ENCODE measurements at regions not wholly inside any gene's neighbourhood (a gene's known extent, or its start where the extent isn't known, plus 50 kb on each side); places are given as distances from the start of the nearest gene placed in this dataset.
"Not testable (repeated sequence)": the region's sequence is repeated elsewhere in the genome, so short reads cannot be mapped to it uniquely, and the experiment has no call there.

DNA sequence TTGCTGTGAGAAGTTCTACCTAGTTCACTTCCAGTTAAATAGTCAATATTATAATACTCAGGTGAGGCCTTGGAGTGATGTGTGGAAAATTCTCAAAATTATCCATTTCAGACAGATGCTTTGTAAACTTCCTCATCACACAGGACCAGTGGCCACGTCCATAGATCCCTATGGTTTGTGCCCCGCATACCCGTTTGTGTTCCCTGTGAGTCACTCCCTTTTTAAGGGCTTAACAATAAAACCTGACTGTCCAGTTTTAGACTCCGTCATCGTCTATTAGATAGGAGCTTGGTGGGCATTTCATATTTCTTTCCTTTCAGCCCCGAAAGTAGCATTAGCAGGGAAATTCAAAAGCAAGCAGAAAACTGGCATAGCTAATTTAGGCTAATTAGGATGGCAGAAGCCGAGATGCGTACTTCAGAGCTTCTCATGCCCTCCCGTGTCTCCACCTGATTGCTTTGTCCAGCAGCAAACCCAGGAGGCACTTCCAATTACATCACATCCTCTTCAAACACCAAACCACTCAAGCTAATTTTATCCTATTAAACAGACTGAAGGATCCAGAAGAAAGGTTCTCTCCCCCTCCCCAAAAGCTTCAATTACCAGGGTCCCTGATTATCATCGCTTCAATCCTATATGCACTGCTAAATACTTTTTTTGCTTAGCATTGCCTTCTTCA lies 186.6 kb upstream of the OTX2 start:
- DNase-seq (ENCODE audit: low read depth in 2 of 3, low spot score in 1 of 3): no peak

DNA sequence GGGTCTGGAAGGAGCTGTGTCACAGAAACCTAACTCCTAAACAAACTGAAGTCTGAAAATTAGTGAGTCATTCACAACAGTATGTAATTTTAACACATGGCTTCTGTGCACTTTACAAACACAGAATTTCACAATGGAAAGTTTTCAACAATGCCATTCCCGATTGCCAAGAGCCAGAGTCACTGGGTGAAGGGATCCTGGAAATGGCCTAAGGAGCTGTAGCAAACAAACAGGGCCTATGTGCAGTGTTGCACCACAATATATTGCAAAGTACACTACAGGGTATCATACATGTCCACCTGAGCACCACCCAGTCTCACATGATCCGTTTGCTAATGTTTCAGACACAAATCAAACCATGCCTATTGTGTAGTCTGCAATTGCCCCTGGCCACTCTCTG lies 184.7 kb upstream of the OTX2 start:
- no peak for DNase-seq (ENCODE audit: low read depth in 2 of 3, low spot score in 1 of 3)

- DNase-seq (ENCODE audit: low read depth in 2 of 3, low spot score in 1 of 3): no peak
Observed at GRCh38 chr14:56992332-56992820, 182.1 kb upstream of the OTX2 start.

DNA sequence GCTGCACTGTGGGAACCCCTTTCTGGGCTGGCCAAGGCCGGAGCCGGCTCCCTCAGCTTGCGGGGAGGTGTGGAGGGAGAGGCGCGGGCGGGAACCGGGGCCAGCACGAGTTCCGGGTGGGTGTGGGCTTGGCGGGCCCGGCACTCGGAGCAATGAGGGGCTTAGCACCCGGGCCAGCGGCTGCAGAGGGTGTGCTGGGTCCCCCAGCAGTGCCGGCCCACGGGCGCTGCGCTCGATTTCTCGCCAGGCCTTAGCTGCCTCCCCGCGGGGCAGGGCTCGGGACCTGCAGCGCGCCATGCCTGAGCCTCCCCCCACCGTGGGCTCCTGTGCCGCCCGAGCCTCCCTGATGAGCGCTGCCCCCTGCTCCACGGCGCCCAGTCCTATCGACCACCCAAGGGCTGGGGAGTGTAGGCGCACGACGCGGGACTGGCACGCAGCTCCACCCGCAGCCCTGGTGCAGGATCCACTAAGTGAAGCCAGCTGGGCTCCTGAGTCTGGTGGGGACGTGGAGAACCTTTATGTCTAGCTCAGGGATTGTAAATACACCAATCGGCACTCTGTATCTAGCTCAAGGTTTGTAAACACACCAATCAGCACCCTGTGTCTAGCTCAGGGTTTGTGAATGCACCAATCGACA lies 180.8 kb upstream of the OTX2 start:
- DNase-seq (ENCODE audit: low read depth in 2 of 3, low spot score in 1 of 3): not testable (repeated sequence)

- no peak for DNase-seq (ENCODE audit: low read depth in 2 of 3, low spot score in 1 of 3)
Observed at GRCh38 chr14:56989359-56989758, 179.1 kb upstream of the OTX2 start.

DNA sequence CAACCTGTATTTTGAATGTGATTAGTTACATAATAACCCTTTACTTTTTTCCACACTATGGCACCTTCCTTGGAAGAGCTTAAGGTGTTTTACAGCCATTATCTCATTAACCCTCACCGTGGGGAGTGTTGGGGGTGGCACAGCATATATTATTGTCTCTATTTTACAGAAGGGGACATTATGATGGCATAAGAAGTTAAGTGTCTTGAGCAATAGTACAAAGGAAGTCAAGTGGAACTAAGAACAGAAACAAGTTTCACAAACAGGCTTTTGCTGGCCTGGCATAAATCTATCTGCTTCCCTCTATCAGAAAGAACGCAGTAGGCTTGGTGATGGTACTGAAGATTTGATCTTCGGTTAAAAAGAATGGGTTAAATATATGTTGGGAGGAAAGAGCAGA lies 169.7 kb upstream of the OTX2 start:
- no peak for DNase-seq (ENCODE audit: low read depth in 2 of 3, low spot score in 1 of 3)

GRCh38 chr14:56976211-56976610 lies 165.9 kb upstream of the OTX2 start:
- no peak for DNase-seq (ENCODE audit: low read depth in 2 of 3, low spot score in 1 of 3)

- no peak for DNase-seq (ENCODE audit: low read depth in 2 of 3, low spot score in 1 of 3)
Observed at GRCh38 chr14:56975521-56975920, 165.2 kb upstream of the OTX2 start.

DNA sequence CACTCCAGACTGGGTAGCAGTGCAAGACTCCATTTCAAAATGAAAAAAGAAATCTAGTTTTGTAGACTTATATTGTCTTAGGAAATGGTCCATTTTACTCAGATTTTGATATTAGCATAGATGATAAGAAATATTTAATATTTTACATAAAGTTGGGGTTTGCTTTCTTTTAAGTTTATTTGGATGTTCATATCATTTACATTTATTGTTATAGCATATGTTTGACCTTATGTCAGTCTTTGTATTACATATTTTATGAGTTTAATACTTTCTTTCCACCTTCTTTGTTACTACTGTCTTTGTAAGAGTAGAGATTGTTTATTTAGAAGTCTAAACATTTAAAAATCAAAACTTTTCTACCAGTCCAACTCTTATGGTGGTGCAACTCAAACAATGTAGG lies 162.7 kb upstream of the OTX2 start:
- no peak for DNase-seq (ENCODE audit: low read depth in 2 of 3, low spot score in 1 of 3)

DNA sequence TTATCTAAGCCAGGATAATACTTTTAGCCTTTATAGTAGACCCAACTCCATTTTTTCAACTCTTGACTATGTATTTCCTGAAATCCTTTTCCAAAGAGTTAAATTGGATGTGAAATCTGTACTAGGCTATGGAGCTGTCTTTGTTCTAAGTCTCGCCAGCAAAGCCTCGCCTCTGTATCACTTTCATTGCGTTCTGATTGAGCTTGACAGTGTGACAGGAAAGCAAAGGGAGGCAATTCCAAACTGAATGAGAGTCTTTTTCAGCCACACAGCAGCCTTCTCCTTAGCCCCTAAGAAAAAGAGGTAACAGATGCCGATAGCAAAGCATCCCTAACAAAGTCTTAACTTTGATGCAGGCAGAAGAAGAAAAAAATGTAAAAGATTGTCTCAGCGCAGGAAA lies 154.6 kb upstream of the OTX2 start:
- DNase-seq (ENCODE audit: low read depth in 2 of 3, low spot score in 1 of 3): no peak

DNA sequence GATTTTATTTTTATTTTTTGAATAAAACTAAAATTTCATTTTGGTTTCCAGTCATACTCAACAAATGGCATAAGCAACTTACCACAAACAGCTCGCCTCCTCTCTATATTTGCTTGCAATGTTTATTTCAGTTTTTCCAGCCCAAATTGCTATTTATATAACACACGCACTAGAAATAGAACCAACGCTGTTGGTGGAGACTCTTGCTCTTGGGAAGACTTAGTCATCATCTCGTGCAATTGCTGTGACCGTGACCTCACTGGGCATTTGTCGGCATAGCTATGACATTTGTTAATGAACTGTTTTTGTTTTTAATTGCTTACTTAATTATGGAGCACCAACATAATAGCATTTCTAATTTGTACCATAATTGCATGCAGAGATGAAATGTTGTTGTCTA lies 153.1 kb upstream of the OTX2 start:
- DNase-seq (ENCODE audit: low read depth in 2 of 3, low spot score in 1 of 3): no peak

DNA sequence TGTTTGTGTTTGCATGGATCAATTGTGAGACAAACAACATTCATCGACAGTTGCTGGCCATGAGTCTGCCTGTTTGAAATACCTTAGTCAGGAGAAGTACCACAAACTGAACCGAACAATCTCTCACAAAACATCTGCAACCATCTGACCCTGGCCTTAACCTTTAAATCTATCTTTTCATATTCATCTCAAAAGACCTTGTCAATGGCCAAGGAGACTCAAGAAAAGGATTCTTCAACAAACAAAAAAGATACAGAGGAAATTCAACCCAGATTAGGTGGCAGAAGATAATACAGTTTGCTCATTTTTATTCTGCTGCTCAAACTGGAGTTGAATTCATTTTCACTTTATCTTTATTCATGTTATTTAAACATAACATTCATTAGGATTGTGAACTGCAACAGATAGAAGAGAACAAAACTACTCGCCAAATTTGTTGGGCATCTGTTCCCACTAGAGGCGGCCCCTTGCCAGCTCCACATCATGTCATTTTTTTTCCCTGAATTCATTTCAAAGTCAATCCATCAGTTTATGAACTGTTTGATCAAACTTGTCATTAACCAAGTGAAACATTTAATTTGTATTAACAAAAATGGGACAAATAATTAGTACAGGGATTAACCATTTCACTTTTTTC lies 152.3 kb upstream of the OTX2 start:
- no peak for DNase-seq (ENCODE audit: low read depth in 2 of 3, low spot score in 1 of 3)

GRCh38 chr14:56959869-56960268 lies 149.6 kb upstream of the OTX2 start:
- DNase-seq (ENCODE audit: low read depth in 2 of 3, low spot score in 1 of 3): no peak

- DNase-seq (ENCODE audit: low read depth in 2 of 3, low spot score in 1 of 3): no peak
Observed at GRCh38 chr14:56959121-56959520, 148.8 kb upstream of the OTX2 start.

GRCh38 chr14:56956182-56956581 lies 145.9 kb upstream of the OTX2 start:
- no peak for DNase-seq (ENCODE audit: low read depth in 2 of 3, low spot score in 1 of 3)

GRCh38 chr14:56955745-56956144 lies 145.5 kb upstream of the OTX2 start:
- no peak for DNase-seq (ENCODE audit: low read depth in 2 of 3, low spot score in 1 of 3)

DNA sequence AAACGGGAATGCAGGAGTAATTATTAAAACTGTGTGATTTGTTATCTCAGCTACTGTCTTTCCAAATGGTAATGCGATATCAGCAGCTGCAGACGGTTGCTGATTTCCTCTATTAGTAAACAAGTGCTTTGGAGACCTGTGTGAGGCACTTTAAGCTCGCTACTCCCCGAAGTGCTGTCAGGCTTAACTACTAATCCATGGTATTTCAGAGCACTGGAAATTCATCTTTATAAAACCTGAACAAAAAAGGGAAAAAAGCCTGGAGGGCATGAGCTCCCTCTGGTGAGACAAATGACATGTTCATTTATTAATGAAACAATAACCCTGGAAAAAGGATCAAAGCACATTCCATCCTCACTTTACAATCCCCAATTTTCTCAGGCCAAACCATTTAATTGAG lies 143.6 kb upstream of the OTX2 start:
- no peak for DNase-seq (ENCODE audit: low read depth in 2 of 3, low spot score in 1 of 3)

GRCh38 chr14:56952766-56953473 lies 142.6 kb upstream of the OTX2 start:
- DNase-seq (ENCODE audit: low read depth in 2 of 3, low spot score in 1 of 3): no peak

DNA sequence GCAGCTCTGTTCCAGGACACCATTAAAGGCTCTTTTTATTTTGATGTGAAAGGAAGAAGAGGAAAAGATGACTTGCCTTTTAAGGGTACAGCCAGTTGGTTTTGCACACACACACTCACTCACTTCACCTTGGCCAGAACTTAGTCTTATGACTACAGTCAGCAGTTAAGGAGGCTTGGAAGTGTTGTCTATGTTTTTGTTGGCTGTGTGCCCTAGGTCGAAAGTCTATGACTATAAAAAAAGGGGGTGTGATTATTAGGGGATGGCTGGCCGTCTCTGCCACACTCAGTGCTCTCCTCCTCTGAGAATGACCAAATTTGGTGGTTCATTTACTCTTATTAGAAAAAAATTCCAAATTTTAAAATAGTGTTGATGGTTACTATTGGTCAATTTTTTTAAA lies 139.5 kb upstream of the OTX2 start:
- DNase-seq (ENCODE audit: low read depth in 2 of 3, low spot score in 1 of 3): no peak

GRCh38 chr14:56945291-56945690 lies 135.0 kb upstream of the OTX2 start:
- DNase-seq (ENCODE audit: low read depth in 2 of 3, low spot score in 1 of 3): no peak

GRCh38 chr14:56944397-56944796 lies 134.1 kb upstream of the OTX2 start:
- no peak for DNase-seq (ENCODE audit: low read depth in 2 of 3, low spot score in 1 of 3)

- DNase-seq (ENCODE audit: low read depth in 2 of 3, low spot score in 1 of 3): no peak
Observed at GRCh38 chr14:56933446-56933845, 123.2 kb upstream of the OTX2 start.

Measured in stimulated activated CD4-positive, alpha-beta T cell treated with anti-CD3 and anti-CD28 coated beads, Interleukin-12 subunit alpha, Interleukin-12 subunit beta, amount 100 ng/mL, for 48 hours (primary cell).